Gastroesophageal sphincter (tissue), 3 donors: ENCODE measurements at regions not wholly inside any gene's neighbourhood (a gene's known extent, or its start where the extent isn't known, plus 50 kb on each side); places are given as distances from the start of the nearest gene placed in this dataset.

Source experiments
- POLR2A ChIP-seq, 2 donors: fragments of 450-650 bp; IDR thresholded peaks; one replicate each; pipeline ENCODE4 v1.6.1; 2017; ENCODE audit warnings: antibody characterized with exemption in 2 of 2, mild to moderate bottlenecking in 2 of 2, moderate library complexity in 1 of 2
- TF ChIP-seq, protein P1 (sequence below), 4 experiments: fragments of 200-600 bp in 2 of 4; fragments of 450-650 bp in 2 of 4; sonication (generic) in 1 of 4; IDR thresholded peaks; one replicate each; pipeline ENCODE4 v1.5.1; 2017 to 2019; ENCODE audit warnings: antibody characterized with exemption in 4 of 4, mild to moderate bottlenecking in 2 of 4, moderate library complexity in 2 of 4

DNA sequence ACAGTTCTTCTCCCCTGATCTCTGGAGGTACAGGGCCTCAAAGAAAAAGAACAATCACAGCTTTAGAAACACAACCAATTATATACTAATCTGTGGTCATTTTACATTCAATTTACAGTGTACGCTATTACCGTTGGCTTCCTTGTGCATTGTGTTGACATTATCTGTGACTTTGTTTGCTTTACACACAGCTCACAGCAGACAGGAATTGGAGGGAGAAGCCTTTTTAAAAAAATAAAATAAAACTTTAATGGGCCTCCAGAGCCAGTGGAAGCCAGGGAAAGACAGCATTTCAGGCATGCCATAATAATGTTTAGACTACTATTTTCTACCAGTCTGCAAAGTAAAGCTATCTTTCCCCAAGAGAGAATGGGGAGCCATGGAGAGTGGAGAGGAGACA, 179.0 kb upstream of the ADO start:
- TF ChIP-seq, protein P1, sequence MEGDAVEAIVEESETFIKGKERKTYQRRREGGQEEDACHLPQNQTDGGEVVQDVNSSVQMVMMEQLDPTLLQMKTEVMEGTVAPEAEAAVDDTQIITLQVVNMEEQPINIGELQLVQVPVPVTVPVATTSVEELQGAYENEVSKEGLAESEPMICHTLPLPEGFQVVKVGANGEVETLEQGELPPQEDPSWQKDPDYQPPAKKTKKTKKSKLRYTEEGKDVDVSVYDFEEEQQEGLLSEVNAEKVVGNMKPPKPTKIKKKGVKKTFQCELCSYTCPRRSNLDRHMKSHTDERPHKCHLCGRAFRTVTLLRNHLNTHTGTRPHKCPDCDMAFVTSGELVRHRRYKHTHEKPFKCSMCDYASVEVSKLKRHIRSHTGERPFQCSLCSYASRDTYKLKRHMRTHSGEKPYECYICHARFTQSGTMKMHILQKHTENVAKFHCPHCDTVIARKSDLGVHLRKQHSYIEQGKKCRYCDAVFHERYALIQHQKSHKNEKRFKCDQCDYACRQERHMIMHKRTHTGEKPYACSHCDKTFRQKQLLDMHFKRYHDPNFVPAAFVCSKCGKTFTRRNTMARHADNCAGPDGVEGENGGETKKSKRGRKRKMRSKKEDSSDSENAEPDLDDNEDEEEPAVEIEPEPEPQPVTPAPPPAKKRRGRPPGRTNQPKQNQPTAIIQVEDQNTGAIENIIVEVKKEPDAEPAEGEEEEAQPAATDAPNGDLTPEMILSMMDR (IDR thresholded peaks at IDR 0.05), result no peak
- no peak for TF ChIP-seq POLR2A (IDR thresholded peaks at IDR 0.05)
